GM12878 (cell line): ENCODE measurements at regions not wholly inside any gene's neighbourhood (a gene's known extent, or its start where the extent isn't known, plus 50 kb on each side); places are given as distances from the start of the nearest gene placed in this dataset.

Experiments
- CEBPB ChIP-seq, 2 experiments: fragments of 150-350 bp in 1 of 2; IDR thresholded peaks; 2 replicates each; pipeline ENCODE4 v1.6.1; 2012 to 2014; ENCODE audit warnings: low read depth in 2 of 2, low read length in 2 of 2, borderline replicate concordance in 1 of 2, inconsistent platforms in 1 of 2
- EP300 ChIP-seq, 2 experiments: fragments of 150-350 bp in 1 of 2; IDR thresholded peaks; 2 replicates each; pipeline ENCODE4 v1.6.1; 2011 to 2012; ENCODE audit warnings: low read depth in 2 of 2, low read length in 2 of 2, borderline replicate concordance in 1 of 2, improper control_type of control experiment in 1 of 2, inconsistent platforms in 1 of 2; ENCODE audit not compliant: control insufficient read depth in 1 of 2
- ESRRA ChIP-seq: IDR thresholded peaks from 2 replicates; pipeline ENCODE4 v1.6.1; 2012; ENCODE audit warnings: mild to moderate bottlenecking, low read length, improper control_type of control experiment
- EZH2 ChIP-seq: IDR thresholded peaks from 2 replicates; pipeline ENCODE4 v1.6.1; 2012; ENCODE audit warnings: low read depth, mild to moderate bottlenecking, control low read depth, inconsistent platforms, low read length, borderline replicate concordance; ENCODE audit not compliant: control insufficient read depth
- HDGF ChIP-seq: fragments of 450-650 bp; IDR thresholded peaks from 2 replicates; pipeline ENCODE4 v1.6.1; 2016; ENCODE audit warnings: antibody characterized with exemption
- NBN ChIP-seq: fragments of 450-650 bp; IDR thresholded peaks from 2 replicates; pipeline ENCODE4 v1.6.1; 2016
- NFYB ChIP-seq: IDR thresholded peaks from 2 replicates; pipeline ENCODE4 v1.6.1; 2011; ENCODE audit warnings: low read depth, mild to moderate bottlenecking, low read length, improper control_type of control experiment, moderate library complexity; ENCODE audit not compliant: insufficient read depth
- POLR2A ChIP-seq: IDR thresholded peaks from 2 replicates; pipeline ENCODE4 v1.6.1; 2011; ENCODE audit warnings: low read depth, mild to moderate bottlenecking, low read length
- SIN3A ChIP-seq: IDR thresholded peaks from 2 replicates; pipeline ENCODE4 v1.6.1; 2012; ENCODE audit warnings: low read depth, low read length, improper control_type of control experiment
- SP1 ChIP-seq: IDR thresholded peaks from one replicate; pipeline ENCODE4 v1.6.1; 2011; ENCODE audit warnings: low read depth, low read length
- ZBED1 ChIP-seq: IDR thresholded peaks from 2 replicates; pipeline ENCODE4 v1.6.1; 2016; ENCODE audit warnings: borderline replicate concordance
- ZZZ3 ChIP-seq: IDR thresholded peaks from 2 replicates; pipeline ENCODE4 v1.6.1; 2011; ENCODE audit warnings: low read depth; ENCODE audit not compliant: control insufficient read depth, insufficient read length
- TF ChIP-seq, protein P1 (sequence below), 3 experiments: IDR thresholded peaks in 2 of 3; conservative IDR thresholded peaks in 1 of 3; 2 replicates each; pipeline ENCODE4 v1.5.1; 2011; ENCODE audit warnings: low read depth in 3 of 3, low read length in 3 of 3, mild to moderate bottlenecking in 3 of 3, control low read depth in 2 of 3, moderate library complexity in 2 of 3, inconsistent platforms in 1 of 3, mixed read lengths in 1 of 3; ENCODE audit not compliant: control insufficient read depth in 2 of 3, insufficient read depth in 1 of 3; ENCODE audit errors: extremely low read depth in 1 of 3
- TF ChIP-seq, protein P2 (sequence below): IDR thresholded peaks from 2 replicates; pipeline ENCODE4 v1.6.1; 2012; ENCODE audit warnings: mild to moderate bottlenecking, low read depth, low read length

DNA sequence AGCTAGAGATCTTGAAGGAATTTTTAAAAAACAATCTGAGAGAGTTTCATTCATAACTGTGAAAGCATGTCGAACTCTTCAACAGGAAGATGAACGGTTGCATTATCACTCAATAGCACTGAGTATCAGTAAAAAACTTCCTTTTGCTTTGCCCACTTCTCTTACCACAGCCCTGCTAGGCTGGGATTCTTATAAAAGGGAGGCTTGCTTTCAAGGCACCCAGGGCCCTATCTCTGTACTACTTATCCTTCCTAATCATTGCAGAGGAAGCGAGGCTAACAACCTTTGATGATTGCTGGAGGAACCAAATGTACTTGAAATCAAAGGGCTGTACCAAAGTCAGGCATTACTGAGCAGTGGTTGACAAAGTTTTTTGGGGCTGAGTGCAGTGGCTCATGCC lies 71.2 kb downstream of the SNRPE start:
- TF ChIP-seq ZBED1: no peak
- TF ChIP-seq ESRRA: no peak
- no peak for TF ChIP-seq EZH2
- no peak for TF ChIP-seq ZZZ3
- TF ChIP-seq SP1: no peak
- TF ChIP-seq HDGF: no peak
- TF ChIP-seq POLR2A: no peak
- TF ChIP-seq CEBPB (IDR thresholded peaks at IDR 0.05; ENCODE audit: borderline replicate concordance in 1 of 2, low read depth in 2 of 2, low read length in 2 of 2): no peak
- TF ChIP-seq, protein P1, sequence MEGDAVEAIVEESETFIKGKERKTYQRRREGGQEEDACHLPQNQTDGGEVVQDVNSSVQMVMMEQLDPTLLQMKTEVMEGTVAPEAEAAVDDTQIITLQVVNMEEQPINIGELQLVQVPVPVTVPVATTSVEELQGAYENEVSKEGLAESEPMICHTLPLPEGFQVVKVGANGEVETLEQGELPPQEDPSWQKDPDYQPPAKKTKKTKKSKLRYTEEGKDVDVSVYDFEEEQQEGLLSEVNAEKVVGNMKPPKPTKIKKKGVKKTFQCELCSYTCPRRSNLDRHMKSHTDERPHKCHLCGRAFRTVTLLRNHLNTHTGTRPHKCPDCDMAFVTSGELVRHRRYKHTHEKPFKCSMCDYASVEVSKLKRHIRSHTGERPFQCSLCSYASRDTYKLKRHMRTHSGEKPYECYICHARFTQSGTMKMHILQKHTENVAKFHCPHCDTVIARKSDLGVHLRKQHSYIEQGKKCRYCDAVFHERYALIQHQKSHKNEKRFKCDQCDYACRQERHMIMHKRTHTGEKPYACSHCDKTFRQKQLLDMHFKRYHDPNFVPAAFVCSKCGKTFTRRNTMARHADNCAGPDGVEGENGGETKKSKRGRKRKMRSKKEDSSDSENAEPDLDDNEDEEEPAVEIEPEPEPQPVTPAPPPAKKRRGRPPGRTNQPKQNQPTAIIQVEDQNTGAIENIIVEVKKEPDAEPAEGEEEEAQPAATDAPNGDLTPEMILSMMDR (IDR thresholded peaks at IDR 0.05 in 2 of 3, conservative IDR thresholded peaks at IDR 0.05 in 1 of 3; ENCODE audit: control insufficient read depth in 2 of 3, extremely low read depth in 1 of 3, insufficient read depth in 1 of 3, low read depth in 3 of 3, low read length in 3 of 3): no peak
- no peak for TF ChIP-seq EP300 (IDR thresholded peaks at IDR 0.05; ENCODE audit: borderline replicate concordance in 1 of 2, control insufficient read depth in 1 of 2, low read depth in 2 of 2, low read length in 2 of 2)
- TF ChIP-seq, protein P2, sequence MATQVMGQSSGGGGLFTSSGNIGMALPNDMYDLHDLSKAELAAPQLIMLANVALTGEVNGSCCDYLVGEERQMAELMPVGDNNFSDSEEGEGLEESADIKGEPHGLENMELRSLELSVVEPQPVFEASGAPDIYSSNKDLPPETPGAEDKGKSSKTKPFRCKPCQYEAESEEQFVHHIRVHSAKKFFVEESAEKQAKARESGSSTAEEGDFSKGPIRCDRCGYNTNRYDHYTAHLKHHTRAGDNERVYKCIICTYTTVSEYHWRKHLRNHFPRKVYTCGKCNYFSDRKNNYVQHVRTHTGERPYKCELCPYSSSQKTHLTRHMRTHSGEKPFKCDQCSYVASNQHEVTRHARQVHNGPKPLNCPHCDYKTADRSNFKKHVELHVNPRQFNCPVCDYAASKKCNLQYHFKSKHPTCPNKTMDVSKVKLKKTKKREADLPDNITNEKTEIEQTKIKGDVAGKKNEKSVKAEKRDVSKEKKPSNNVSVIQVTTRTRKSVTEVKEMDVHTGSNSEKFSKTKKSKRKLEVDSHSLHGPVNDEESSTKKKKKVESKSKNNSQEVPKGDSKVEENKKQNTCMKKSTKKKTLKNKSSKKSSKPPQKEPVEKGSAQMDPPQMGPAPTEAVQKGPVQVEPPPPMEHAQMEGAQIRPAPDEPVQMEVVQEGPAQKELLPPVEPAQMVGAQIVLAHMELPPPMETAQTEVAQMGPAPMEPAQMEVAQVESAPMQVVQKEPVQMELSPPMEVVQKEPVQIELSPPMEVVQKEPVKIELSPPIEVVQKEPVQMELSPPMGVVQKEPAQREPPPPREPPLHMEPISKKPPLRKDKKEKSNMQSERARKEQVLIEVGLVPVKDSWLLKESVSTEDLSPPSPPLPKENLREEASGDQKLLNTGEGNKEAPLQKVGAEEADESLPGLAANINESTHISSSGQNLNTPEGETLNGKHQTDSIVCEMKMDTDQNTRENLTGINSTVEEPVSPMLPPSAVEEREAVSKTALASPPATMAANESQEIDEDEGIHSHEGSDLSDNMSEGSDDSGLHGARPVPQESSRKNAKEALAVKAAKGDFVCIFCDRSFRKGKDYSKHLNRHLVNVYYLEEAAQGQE: no peak
- no peak for TF ChIP-seq NBN
- TF ChIP-seq SIN3A: no peak
- no peak for TF ChIP-seq NFYB
